HuH-7 (cell line): ENCODE measurements at regions not wholly inside any gene's neighbourhood (a gene's known extent, or its start where the extent isn't known, plus 50 kb on each side); places are given as distances from the start of the nearest gene placed in this dataset.
"Not testable (repeated sequence)": the region's sequence is repeated elsewhere in the genome, so short reads cannot be mapped to it uniquely, and the experiment has no call there.

Experiments used
- DNase-seq: peaks from one replicate; pipeline ENCODE4 v3.0.0; 2011; ENCODE audit warnings: low spot score

GRCh38 chr7:91568138-91568537 is 303.9 kb downstream of the FZD1 start:
- no peak for DNase-seq

DNA sequence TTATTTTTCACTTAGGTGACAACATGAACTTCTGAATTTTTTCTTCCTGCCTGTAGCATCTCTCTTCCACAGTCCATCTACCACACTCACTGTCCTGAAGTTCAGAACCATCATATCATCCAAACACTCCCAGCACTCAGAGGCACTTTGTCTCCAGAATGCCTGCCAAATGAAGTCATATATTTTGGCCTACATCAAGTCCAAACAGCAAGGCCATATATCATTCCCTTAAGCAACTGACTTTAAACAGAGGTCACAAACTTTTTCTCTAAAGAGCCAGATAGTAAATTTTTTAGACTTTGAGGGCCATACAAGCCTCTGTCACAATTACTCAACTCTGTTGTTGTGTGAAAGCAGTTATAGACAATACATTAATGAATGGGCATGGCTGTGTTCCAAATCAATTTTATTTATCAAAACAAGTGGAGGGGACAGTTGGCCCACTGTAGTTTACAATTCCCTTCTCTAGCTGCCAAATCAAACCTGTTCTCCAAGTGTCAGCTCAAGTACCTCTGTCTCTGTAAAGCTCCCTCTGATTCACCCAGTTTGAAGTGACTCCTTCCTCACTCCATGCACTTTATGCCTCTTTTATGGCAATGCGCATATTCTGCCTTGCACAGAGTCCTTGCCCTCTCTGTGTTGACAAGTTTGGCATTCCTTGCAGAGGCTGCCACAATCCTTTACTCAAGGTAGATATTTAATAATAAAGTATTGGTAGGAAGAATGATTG is 305.7 kb downstream of the FZD1 start:
- DNase-seq, result no peak

- DNase-seq, result no peak
These were observed 306.3 kb downstream of the FZD1 start for GRCh38 chr7:91570560-91570959.

DNA sequence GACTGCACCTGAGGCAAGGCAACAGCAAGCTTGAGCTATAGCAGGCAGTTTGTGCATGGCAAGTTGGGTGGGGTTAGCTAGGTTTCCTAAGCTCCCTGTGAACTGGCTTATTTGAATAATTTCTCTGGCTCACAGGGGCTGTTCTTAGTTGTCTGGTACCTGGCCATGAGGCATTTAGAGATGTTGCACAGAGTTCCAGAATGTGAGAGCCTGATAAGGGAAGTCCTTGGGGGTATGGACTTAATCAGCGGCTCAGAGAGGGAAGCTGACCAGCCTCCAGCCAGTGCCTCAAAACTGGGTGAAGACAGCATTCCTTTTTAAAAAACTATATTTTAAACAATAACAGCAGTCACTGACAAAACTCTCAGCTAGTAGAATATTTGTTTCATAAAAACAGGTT is 307.4 kb downstream of the FZD1 start:
- no peak for DNase-seq

GRCh38 chr7:91573405-91573804 is 307.1 kb downstream of the MTERF1 start:
- no peak for DNase-seq

GRCh38 chr7:91576459-91576858 is 304.0 kb downstream of the MTERF1 start:
- not testable (repeated sequence) for DNase-seq

- no peak for DNase-seq
These were observed 300.7 kb downstream of the MTERF1 start for GRCh38 chr7:91579837-91580236.

DNA sequence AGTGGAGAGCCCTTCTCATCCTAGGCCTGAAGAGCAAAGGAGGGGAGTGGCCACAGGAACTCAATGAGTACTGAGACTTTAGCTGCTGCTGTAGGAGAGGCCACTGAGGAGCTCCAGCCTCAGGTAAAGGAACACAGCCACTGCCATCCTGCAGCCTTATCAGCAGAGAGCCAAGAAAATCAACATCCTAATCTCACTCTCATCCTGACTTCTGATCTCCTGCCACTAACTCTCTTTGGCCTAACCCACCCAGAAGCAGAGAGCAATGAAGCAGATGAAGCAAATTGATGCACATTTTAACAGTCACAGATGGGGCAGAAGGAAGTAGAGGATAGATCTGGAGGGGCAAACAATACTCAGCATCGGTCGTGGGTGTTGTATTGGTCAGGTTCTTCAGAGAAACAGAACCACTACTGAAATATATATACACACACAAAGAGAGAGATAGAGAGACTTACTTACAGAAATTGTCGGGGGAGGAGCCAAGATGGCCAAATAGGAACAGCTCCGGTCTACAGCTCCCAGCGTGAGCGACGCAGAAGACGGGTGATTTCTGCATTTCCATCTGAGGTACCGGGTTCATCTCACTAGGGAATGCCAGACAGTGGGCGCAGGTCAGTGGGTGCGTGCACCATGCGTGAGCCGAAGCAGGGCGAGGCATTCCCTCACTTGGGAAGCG is 297.6 kb downstream of the MTERF1 start:
- no peak for DNase-seq

DNA sequence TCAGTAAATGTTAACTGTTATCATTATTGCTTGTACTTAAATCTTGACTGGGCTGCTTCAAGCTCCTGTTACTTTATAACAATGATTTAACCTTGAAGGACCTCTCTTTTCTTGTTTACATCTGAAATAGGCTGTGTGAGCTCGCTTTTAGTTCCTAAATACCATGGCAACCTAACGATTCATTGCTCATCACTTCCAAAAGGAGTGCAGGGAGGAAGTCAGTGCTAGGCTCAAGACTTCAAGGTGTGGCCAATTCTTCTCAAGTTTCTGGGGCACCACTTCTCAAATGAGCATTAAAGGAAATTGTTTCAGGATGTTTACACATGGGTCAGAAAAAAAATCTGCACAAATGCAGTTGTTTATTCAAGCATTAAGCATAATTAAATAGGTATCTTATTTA is 284.2 kb downstream of the MTERF1 start:
- no peak for DNase-seq

- DNase-seq, result no peak
These were observed 281.7 kb downstream of the MTERF1 start for GRCh38 chr7:91598791-91599190.

- no peak for DNase-seq
These were observed 280.4 kb downstream of the MTERF1 start for GRCh38 chr7:91600112-91600511.

DNA sequence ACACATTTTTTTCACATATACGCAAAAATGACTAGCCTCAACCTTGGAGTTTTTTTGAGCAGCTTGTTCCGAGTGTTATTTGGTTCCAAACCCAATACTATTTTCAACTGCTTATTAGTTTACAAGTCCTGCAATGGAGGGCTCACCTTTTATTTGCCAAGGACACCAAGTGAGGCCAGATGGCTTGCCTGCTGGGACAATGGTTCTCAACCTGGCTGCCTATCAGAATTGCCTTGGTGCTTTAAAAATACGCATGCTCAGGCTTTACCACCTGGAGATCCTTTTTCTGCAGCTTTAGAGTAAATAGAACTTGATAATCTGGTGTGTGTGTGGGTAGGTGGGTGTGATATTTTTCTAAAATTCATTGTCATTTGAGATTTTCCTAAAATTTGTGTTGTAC is 276.8 kb downstream of the MTERF1 start:
- DNase-seq, result no peak

DNA sequence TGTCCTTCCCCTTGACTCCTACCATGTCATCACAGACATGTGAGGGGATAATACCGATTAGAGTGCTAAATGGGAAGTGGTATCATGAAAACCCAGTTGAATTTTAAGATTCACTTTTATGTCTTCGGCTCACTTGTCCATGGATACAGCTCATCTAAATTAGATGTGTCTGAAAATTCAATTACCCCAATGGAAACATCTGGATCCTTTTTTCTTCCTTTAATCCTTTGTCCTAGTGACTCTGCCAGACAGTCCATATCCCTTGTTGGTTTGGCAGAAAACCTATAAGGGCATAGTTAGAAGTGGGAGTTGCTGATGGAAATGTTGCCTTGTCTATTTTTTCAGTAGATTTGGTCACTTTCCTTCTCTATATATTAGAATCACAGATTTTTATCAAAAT is 271.9 kb downstream of the MTERF1 start:
- no peak for DNase-seq

- DNase-seq, result no peak
These were observed 271.0 kb downstream of the MTERF1 start for GRCh38 chr7:91609525-91609924.

GRCh38 chr7:91614431-91614830 is 266.1 kb downstream of the MTERF1 start:
- no peak for DNase-seq

GRCh38 chr7:91618776-91619765 is 261.4 kb downstream of the MTERF1 start:
- DNase-seq, result no peak

DNA sequence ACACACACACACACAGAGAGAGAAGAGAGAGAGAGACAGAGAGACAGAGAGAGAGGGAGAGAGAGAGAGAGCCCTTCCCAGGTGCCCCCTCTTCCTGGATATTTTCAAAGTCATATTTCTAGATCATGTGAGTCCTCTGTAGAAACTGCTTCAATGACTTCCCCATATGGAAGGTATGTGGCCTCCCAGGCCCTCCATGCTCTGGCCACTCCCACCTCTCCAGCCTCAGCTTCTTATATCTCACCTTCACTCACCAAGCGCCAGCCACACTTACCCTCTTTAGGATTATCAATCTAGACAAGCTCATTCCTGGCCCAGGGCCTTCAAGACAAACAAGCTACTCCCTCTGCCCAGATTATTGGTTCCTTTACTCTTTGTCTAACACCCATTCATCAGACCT is 259.7 kb downstream of the MTERF1 start:
- DNase-seq, result no peak

DNA sequence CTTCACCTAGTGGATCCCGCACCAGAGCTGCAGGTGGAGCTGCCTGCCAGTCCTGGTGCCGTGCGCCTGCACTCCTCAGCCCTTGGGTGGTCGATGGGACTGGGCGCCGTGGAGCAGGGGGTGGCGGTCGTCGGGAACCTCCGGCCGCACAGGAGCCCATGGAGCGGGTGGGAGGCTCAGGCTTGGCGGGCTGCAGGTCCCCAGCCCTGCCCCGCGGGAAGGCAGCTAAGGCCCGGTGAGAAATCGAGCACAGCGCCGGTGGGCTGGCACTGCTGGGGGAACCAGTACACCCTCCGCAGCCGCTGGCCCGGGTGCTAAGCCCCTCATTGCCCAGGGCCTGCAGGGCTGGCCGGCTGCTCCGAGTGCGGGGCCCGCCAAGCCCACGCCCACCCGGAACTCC is 253.2 kb downstream of the MTERF1 start:
- not testable (repeated sequence) for DNase-seq

GRCh38 chr7:91628742-91629141 is 251.8 kb downstream of the MTERF1 start:
- DNase-seq, result no peak

DNA sequence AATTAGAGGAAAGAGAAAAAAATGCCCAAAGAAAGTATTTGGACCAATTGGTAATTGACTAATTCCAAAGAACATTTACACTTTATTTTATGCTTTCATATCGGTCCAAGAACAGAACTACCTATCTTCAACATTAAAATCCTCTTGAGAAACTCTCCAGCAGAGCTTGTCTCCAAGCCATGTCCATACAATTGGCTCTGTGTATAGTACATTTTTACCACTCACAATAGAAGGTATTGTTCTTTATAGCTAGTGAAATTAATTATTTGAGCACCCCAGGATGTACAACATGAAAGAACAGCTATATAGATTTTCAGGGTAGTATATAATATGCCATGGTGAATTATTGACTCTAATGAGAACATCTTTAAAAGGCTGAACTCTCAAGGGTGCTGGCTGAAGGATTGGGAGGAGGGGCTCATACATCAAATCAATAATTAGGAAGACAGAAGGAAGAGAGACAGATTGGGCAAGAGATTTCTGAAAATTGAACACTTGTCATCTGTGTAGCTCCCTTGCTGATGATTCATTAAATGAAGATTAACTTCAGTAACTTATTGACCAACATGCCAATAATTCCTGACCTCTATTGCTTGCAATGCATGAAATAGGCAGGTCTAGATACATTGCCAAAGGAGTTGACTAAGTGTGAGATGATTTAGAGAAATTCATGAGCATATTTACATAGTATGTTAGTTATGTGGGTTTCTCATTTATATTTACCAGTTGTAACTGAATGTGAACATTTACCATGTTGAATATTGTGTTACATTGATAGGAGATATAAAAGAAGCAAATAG is 249.7 kb downstream of the MTERF1 start:
- DNase-seq, result no peak

- no peak for DNase-seq
These were observed 248.1 kb downstream of the MTERF1 start for GRCh38 chr7:91632234-91632940.
